22Rv1 (cell line): ENCODE measurements at regions not wholly inside any gene's neighbourhood (a gene's known extent, or its start where the extent isn't known, plus 50 kb on each side); places are given as distances from the start of the nearest gene placed in this dataset.

Experiments
- ZFX ChIP-seq: fragments of 450-650 bp; IDR thresholded peaks from 2 replicates; pipeline ENCODE4 v1.6.1; 2017; ENCODE audit warnings: antibody characterized with exemption, borderline replicate concordance
- TF ChIP-seq, protein P1 (sequence below): fragments of 450-650 bp; IDR thresholded peaks from 2 replicates; pipeline ENCODE4 v1.5.1; 2017; ENCODE audit warnings: mild to moderate bottlenecking

DNA sequence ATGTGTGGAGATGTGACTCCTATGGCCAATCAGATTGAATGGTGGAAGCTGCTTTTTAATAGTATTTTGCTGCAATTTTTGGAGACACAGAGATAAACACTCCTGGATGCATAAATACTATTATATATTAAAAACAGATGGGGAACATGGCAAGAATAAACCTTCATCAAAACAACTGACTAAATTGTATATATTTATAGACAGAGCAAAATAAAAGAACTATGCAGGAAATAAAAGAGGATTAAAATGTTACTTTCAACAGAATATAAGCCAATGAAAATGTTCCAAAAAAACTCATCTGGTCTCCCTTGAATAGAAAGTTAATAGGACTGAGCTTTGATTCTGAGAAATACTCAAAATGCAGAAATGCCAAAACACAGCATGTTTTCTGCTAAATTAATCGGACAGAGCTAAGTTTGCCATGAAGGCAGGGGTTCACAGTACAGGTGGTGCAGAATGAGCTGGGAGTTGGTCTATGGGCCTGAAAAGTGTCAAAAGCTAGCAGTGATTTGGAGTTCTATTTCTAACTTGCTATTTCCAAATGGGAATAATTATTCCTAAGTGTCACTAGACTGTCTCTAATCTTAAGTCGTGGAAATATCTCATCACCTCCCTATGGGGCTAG, 227.2 kb downstream of the CNTN3 start:
- TF ChIP-seq, protein P1, sequence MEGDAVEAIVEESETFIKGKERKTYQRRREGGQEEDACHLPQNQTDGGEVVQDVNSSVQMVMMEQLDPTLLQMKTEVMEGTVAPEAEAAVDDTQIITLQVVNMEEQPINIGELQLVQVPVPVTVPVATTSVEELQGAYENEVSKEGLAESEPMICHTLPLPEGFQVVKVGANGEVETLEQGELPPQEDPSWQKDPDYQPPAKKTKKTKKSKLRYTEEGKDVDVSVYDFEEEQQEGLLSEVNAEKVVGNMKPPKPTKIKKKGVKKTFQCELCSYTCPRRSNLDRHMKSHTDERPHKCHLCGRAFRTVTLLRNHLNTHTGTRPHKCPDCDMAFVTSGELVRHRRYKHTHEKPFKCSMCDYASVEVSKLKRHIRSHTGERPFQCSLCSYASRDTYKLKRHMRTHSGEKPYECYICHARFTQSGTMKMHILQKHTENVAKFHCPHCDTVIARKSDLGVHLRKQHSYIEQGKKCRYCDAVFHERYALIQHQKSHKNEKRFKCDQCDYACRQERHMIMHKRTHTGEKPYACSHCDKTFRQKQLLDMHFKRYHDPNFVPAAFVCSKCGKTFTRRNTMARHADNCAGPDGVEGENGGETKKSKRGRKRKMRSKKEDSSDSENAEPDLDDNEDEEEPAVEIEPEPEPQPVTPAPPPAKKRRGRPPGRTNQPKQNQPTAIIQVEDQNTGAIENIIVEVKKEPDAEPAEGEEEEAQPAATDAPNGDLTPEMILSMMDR, result no peak
- TF ChIP-seq ZFX, result no peak
